ENCODE measurements at regions not wholly inside any gene's neighbourhood (a gene's known extent, or its start where the extent isn't known, plus 50 kb on each side); places are given as distances from the start of the nearest gene placed in this dataset.

- DNase-seq (ENCODE audit: low spot score) = no peak
- no peaks in the 10 kb centered on the region for H3K36me3 Mint-ChIP-seq (ENCODE audit: low read depth)
Observed at GRCh38 chr20:40813708-40814630, 124.9 kb upstream of the MAFB start.

GRCh38 chr20:40814631-40814960, 125.6 kb upstream of the MAFB start:
- H3K4me3 Mint-ChIP-seq = no peak overlapping the region
- H3K36me3 Mint-ChIP-seq (ENCODE audit: low read depth) = no peaks in the 10 kb centered on the region
- DNase-seq (ENCODE audit: low spot score) = no peak
- intact Hi-C loops (cut with micrococcal nuclease) = no loop called here
- no peak overlapping the region for H3K27ac Mint-ChIP-seq
- H3K9me3 Mint-ChIP-seq = no peaks in the 10 kb centered on the region
- H3K27me3 Mint-ChIP-seq (ENCODE audit: insufficient read depth) = peaks cover 3% of the 10 kb centered on the region
- no peaks in the 10 kb centered on the region for H3K4me1 Mint-ChIP-seq (ENCODE audit: low read depth)

More at GRCh38 chr20:40813708-40814630, 124.9 kb upstream of the MAFB start:
- no peaks in the 10 kb centered on the region for H3K4me1 Mint-ChIP-seq (ENCODE audit: low read depth)
- H3K4me3 Mint-ChIP-seq = no peak overlapping the region
- peaks cover 3% of the 10 kb centered on the region for H3K27me3 Mint-ChIP-seq (ENCODE audit: insufficient read depth)
- H3K27ac Mint-ChIP-seq = no peak overlapping the region
- no peaks in the 10 kb centered on the region for H3K9me3 Mint-ChIP-seq
- intact Hi-C loops (cut with micrococcal nuclease) = no loop called here

- H3K36me3 Mint-ChIP-seq (ENCODE audit: low read depth) = no peaks in the 10 kb centered on the region
- H3K4me3 Mint-ChIP-seq = no peak overlapping the region
- no peaks in the 10 kb centered on the region for H3K9me3 Mint-ChIP-seq
- intact Hi-C loops (cut with micrococcal nuclease) = no loop called here
- DNase-seq (ENCODE audit: low spot score) = no peak
- H3K27me3 Mint-ChIP-seq (ENCODE audit: insufficient read depth) = no peaks in the 10 kb centered on the region
- H3K27ac Mint-ChIP-seq = no peak overlapping the region
- no peaks in the 10 kb centered on the region for H3K4me1 Mint-ChIP-seq (ENCODE audit: low read depth)
Observed at GRCh38 chr20:40815156-40816038, 126.4 kb upstream of the MAFB start.

GRCh38 chr20:40816039-40816352, 127.0 kb upstream of the MAFB start:
- no peak overlapping the region for H3K27ac Mint-ChIP-seq
- no peaks in the 10 kb centered on the region for H3K9me3 Mint-ChIP-seq
- intact Hi-C loops (cut with micrococcal nuclease) = no loop called here
- DNase-seq (ENCODE audit: low spot score) = no peak
- H3K4me3 Mint-ChIP-seq = no peak overlapping the region
- H3K27me3 Mint-ChIP-seq (ENCODE audit: insufficient read depth) = no peaks in the 10 kb centered on the region
- no peaks in the 10 kb centered on the region for H3K4me1 Mint-ChIP-seq (ENCODE audit: low read depth)
- no peaks in the 10 kb centered on the region for H3K36me3 Mint-ChIP-seq (ENCODE audit: low read depth)

- Mint-ChIP-seq H3K36me3 (ENCODE audit: low read depth) (no peaks in the 10 kb centered on the region), H3K27ac (no peak overlapping the region)
Observed at GRCh38 chr20:40821429-40821828, 132.4 kb upstream of the MAFB start.

GRCh38 chr20:40826699-40827098, 137.7 kb upstream of the MAFB start:
- Mint-ChIP-seq H3K4me1 (ENCODE audit: low read depth) (no peaks in the 10 kb centered on the region), H3K36me3 (ENCODE audit: low read depth) (no peaks in the 10 kb centered on the region), H3K27ac (no peak overlapping the region), H3K9me3 (peaks cover 5% of the 10 kb centered on the region), H3K27me3 (ENCODE audit: insufficient read depth) (peaks cover 17% of the 10 kb centered on the region), H3K4me3 (no peak overlapping the region)
- no peak for DNase-seq (ENCODE audit: low spot score)
- intact Hi-C loops (cut with micrococcal nuclease) = no loop called here

More at GRCh38 chr20:40821429-40821828, 132.4 kb upstream of the MAFB start:
- Mint-ChIP-seq H3K27me3 (ENCODE audit: insufficient read depth) (peaks cover 12% of the 10 kb centered on the region), H3K4me3 (no peak overlapping the region), H3K9me3 (peaks cover 5% of the 10 kb centered on the region), H3K4me1 (ENCODE audit: low read depth) (no peaks in the 10 kb centered on the region)
- intact Hi-C loops (cut with micrococcal nuclease) = no loop called here
- DNase-seq (ENCODE audit: low spot score) = no peak

GRCh38 chr20:40835321-40835720, 146.3 kb upstream of the MAFB start:
- no peak for DNase-seq (ENCODE audit: low spot score)
- Mint-ChIP-seq H3K4me3 (no peak overlapping the region), H3K36me3 (ENCODE audit: low read depth) (no peaks in the 10 kb centered on the region), H3K27ac (no peak overlapping the region), H3K9me3 (no peaks in the 10 kb centered on the region), H3K27me3 (ENCODE audit: insufficient read depth) (peaks cover 2% of the 10 kb centered on the region), H3K4me1 (ENCODE audit: low read depth) (no peaks in the 10 kb centered on the region)
- intact Hi-C loops (cut with micrococcal nuclease) = no loop called here

- Mint-ChIP-seq H3K4me1 (ENCODE audit: low read depth) (no peaks in the 10 kb centered on the region), H3K36me3 (ENCODE audit: low read depth) (no peaks in the 10 kb centered on the region), H3K27me3 (ENCODE audit: insufficient read depth) (peaks cover 4% of the 10 kb centered on the region), H3K27ac (no peak overlapping the region), H3K9me3 (no peaks in the 10 kb centered on the region), H3K4me3 (no peak overlapping the region)
- intact Hi-C loops (cut with micrococcal nuclease) = no loop called here
- DNase-seq (ENCODE audit: low spot score) = no peak
Observed at GRCh38 chr20:40838509-40838908, 149.5 kb upstream of the MAFB start.

- intact Hi-C loops (cut with micrococcal nuclease) = no loop called here
- Mint-ChIP-seq H3K4me3 (no peak overlapping the region), H3K27ac (no peak overlapping the region), H3K36me3 (ENCODE audit: low read depth) (no peaks in the 10 kb centered on the region), H3K4me1 (ENCODE audit: low read depth) (no peaks in the 10 kb centered on the region), H3K9me3 (no peaks in the 10 kb centered on the region), H3K27me3 (ENCODE audit: insufficient read depth) (peaks cover 2% of the 10 kb centered on the region)
- no peak for DNase-seq (ENCODE audit: low spot score)
Observed at GRCh38 chr20:40843251-40843650, 154.2 kb upstream of the MAFB start.

GRCh38 chr20:40844332-40844731, 155.3 kb upstream of the MAFB start:
- no peaks in the 10 kb centered on the region for H3K9me3 Mint-ChIP-seq
- DNase-seq (ENCODE audit: low spot score) = no peak
- no peak overlapping the region for H3K27ac Mint-ChIP-seq
- H3K4me1 Mint-ChIP-seq (ENCODE audit: low read depth) = no peaks in the 10 kb centered on the region
- H3K27me3 Mint-ChIP-seq (ENCODE audit: insufficient read depth) = peaks cover 2% of the 10 kb centered on the region
- intact Hi-C loops (cut with micrococcal nuclease) = no loop called here
- H3K4me3 Mint-ChIP-seq = no peak overlapping the region
- H3K36me3 Mint-ChIP-seq (ENCODE audit: low read depth) = no peaks in the 10 kb centered on the region

GRCh38 chr20:40848096-40848495, 159.1 kb upstream of the MAFB start:
- intact Hi-C loops (cut with micrococcal nuclease) = no loop called here
- Mint-ChIP-seq H3K27ac (no peak overlapping the region), H3K4me1 (ENCODE audit: low read depth) (no peaks in the 10 kb centered on the region), H3K36me3 (ENCODE audit: low read depth) (no peaks in the 10 kb centered on the region), H3K4me3 (no peak overlapping the region), H3K27me3 (ENCODE audit: insufficient read depth) (no peaks in the 10 kb centered on the region), H3K9me3 (no peaks in the 10 kb centered on the region)
- DNase-seq (ENCODE audit: low spot score) = no peak

- no peak overlapping the region for H3K4me3 Mint-ChIP-seq
- intact Hi-C loops (cut with micrococcal nuclease) = no loop called here
- H3K27ac Mint-ChIP-seq = no peak overlapping the region
- H3K4me1 Mint-ChIP-seq (ENCODE audit: low read depth) = no peaks in the 10 kb centered on the region
- no peaks in the 10 kb centered on the region for H3K9me3 Mint-ChIP-seq
- no peak for DNase-seq (ENCODE audit: low spot score)
- no peaks in the 10 kb centered on the region for H3K27me3 Mint-ChIP-seq (ENCODE audit: insufficient read depth)
- no peaks in the 10 kb centered on the region for H3K36me3 Mint-ChIP-seq (ENCODE audit: low read depth)
Observed at GRCh38 chr20:40848526-40848925, 159.5 kb upstream of the MAFB start.

GRCh38 chr20:40849456-40849855, 160.4 kb upstream of the MAFB start:
- intact Hi-C loops (cut with micrococcal nuclease) = no loop called here
- Mint-ChIP-seq H3K27me3 (ENCODE audit: insufficient read depth) (no peaks in the 10 kb centered on the region), H3K36me3 (ENCODE audit: low read depth) (no peaks in the 10 kb centered on the region), H3K4me3 (no peak overlapping the region), H3K4me1 (ENCODE audit: low read depth) (no peaks in the 10 kb centered on the region), H3K27ac (no peak overlapping the region), H3K9me3 (no peaks in the 10 kb centered on the region)
- no peak for DNase-seq (ENCODE audit: low spot score)
